ENCODE measurements at regions not wholly inside any gene's neighbourhood (a gene's known extent, or its start where the extent isn't known, plus 50 kb on each side); places are given as distances from the start of the nearest gene placed in this dataset.

GRCh38 chr2:215803150-215803549 is 210.2 kb downstream of the MREG start:
- Histone ChIP-seq H3K4me3 (ENCODE audit: low read length) (no peak overlapping the region), H3K36me3 (ENCODE audit: control insufficient read depth, insufficient read depth, low read length) (no peaks in the 10 kb centered on the region), H3K27me3 (ENCODE audit: control insufficient read depth, insufficient read depth, low read length) (no peaks in the 10 kb centered on the region), H3K9me3 (replicated peaks; ENCODE audit: control insufficient read depth, low read depth, low read length) (no peaks in the 10 kb centered on the region), H3K4me1 (ENCODE audit: control insufficient read depth, insufficient read depth, low read length) (no peaks in the 10 kb centered on the region), H3K27ac (ENCODE audit: low read length) (no peak overlapping the region)
- DNase-seq: no peak

DNA sequence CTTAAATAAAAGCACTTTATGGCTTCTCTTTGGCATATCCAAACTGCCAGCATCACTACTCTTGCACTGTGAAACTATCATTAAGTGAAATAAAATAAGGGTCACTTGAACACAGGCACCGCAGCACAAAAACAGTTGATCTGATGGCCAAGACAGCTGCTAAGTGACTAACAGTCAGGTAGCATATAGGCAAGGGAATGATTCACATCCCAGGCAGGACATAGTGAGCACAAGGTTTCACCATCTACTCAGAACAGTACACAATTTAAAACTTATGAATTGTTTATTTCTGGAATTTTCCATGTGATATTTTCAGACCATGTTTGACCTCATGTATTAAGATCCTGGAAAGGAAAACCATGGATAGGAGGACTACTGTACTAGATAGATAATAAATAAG is 214.2 kb downstream of the MREG start:
- DNase-seq: no peak
- H3K36me3 ChIP-seq (ENCODE audit: control insufficient read depth, insufficient read depth, low read length): no peaks in the 10 kb centered on the region
- WGBS (ENCODE audit: insufficient coverage): no CpG with 5 or more reads among the region's 1 CpG

DNA sequence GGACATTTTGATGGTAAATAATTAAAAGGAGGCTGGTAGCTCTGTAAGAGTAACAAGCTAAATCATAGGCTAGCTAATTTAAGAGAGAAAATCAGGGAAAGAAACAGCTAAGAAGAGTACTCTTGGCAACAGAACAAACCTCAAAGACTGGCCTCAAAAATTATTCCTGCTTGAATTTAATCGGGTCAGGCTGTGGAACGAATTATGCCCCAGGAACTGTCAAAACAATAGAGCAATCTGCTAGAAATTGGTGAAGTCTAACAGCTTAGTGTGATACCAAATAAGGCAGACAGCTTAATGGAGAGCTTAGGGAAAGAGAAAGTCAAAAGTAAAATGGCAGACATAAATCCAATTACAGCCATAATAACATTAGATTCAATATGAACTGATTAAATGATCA is 215.7 kb downstream of the MREG start:
- Histone ChIP-seq H3K27ac (ENCODE audit: low read length) (no peak overlapping the region), H3K4me1 (ENCODE audit: control insufficient read depth, insufficient read depth, low read length) (peaks cover 11% of the 10 kb centered on the region), H3K36me3 (ENCODE audit: control insufficient read depth, insufficient read depth, low read length) (no peaks in the 10 kb centered on the region), H3K27me3 (ENCODE audit: control insufficient read depth, insufficient read depth, low read length) (no peaks in the 10 kb centered on the region), H3K9me3 (replicated peaks; ENCODE audit: control insufficient read depth, low read depth, low read length) (no peaks in the 10 kb centered on the region), H3K4me3 (ENCODE audit: low read length) (no peak overlapping the region)
- 83% methylated on average over 2 of the region's 2 CpGs for WGBS (ENCODE audit: insufficient coverage)
- DNase-seq: no peak

More for the DNA sequence above, 214.2 kb downstream of the MREG start:
- H3K4me1 ChIP-seq (ENCODE audit: control insufficient read depth, insufficient read depth, low read length): peaks cover 11% of the 10 kb centered on the region
- H3K4me3 ChIP-seq (ENCODE audit: low read length): no peak overlapping the region
- no peak overlapping the region for H3K27ac ChIP-seq (ENCODE audit: low read length)
- H3K9me3 ChIP-seq (replicated peaks; ENCODE audit: control insufficient read depth, low read depth, low read length): no peaks in the 10 kb centered on the region
- no peaks in the 10 kb centered on the region for H3K27me3 ChIP-seq (ENCODE audit: control insufficient read depth, insufficient read depth, low read length)

- Histone ChIP-seq H3K4me1 (ENCODE audit: control insufficient read depth, insufficient read depth, low read length) (peaks cover 13% of the 10 kb centered on the region), H3K27me3 (ENCODE audit: control insufficient read depth, insufficient read depth, low read length) (no peaks in the 10 kb centered on the region), H3K27ac (ENCODE audit: low read length) (peak overlapping the region; percentile 62), H3K36me3 (ENCODE audit: control insufficient read depth, insufficient read depth, low read length) (no peaks in the 10 kb centered on the region), H3K4me3 (ENCODE audit: low read length) (no peak overlapping the region), H3K9me3 (replicated peaks; ENCODE audit: control insufficient read depth, low read depth, low read length) (no peaks in the 10 kb centered on the region)
- 6% methylated on average over 2 of the region's 4 CpGs for WGBS (ENCODE audit: insufficient coverage)
- DNase-seq: peak; percentile 61
These were observed 217.1 kb downstream of the MREG start for GRCh38 chr2:215796140-215796855.

DNA sequence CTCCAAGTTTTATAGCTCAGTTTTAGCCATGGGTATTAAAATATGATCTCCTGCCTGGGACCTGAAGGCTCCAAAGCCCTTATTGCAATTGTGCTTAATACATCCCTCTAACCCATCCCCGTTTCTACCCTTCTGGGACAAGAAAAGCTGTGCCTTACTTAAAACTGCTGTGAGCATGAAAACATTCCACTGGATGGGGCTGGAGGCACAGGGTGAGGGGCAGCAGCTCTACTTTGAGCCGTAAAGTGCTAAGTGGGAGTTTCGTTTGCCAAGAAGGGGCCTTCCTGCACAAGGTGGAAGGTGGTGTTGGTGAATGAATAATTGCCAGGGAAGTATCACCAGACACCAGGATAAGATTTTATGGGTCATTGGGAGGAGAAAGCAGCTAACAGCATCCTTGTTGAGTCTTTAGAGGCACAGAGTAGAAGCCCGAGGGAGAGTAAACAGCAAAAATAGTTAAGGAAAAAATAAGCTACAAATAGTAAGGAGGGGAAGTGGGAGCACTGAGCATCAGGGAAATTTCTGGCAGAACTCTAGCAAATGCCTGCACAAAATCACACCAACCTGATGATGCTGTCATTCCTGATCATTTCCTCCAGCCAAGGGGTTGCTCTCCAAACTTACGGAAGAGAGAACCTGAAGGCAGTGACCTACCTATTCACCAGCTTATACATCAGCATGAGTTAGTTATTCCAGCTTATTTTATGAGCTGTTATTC is 218.4 kb downstream of the MREG start:
- WGBS (ENCODE audit: insufficient coverage): 46% methylated on average over 2 of the region's 5 CpGs
- peak; percentile 49 for DNase-seq

DNA sequence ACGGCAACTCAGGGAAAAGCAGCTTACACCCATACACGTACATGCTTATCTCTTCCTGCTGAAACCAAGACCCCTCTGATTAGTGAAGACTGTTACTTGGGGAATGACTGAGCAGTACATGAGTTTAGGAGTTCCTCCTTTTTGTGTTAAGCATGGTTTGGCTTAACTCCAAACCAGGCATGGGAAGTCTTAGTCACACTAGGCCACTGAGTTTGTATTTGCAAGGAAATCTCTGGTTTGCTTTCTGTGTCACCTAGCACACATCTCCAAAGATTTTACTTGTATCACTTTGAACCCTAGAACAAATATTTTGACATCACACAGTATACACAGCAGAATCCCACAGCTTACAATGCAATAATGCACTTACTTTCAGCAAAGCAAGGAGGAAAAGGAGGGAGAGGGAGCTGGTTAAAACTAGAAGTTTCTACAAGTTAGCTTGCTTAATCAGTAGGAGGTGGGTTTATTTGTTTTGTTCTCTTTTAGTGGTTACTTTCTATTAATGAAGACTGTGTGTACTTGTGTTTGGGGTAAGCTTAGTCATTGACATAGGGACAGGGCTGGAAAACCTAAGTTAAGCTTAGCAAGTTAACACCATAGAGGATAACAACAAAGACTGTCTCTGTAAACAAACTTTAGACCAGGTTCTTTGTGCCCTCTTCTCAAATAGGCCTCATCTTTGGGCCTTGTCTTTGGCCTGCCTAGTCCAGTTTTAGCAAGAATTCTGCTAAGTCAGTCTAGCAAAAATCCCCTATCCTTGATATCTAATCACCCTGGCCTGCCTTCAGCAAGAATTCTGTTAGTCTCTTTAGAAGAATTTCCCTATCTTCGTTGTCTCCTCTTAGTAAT is 219.4 kb downstream of the MREG start:
- H3K36me3 ChIP-seq (ENCODE audit: control insufficient read depth, insufficient read depth, low read length): no peaks in the 10 kb centered on the region
- 50% methylated on average over 1 of the region's 3 CpGs for WGBS (ENCODE audit: insufficient coverage)
- peaks cover 13% of the 10 kb centered on the region for H3K4me1 ChIP-seq (ENCODE audit: control insufficient read depth, insufficient read depth, low read length)
- peak; percentile 83 for DNase-seq
- no peak overlapping the region for H3K4me3 ChIP-seq (ENCODE audit: low read length)
- no peak overlapping the region for H3K27ac ChIP-seq (ENCODE audit: low read length)
- no peaks in the 10 kb centered on the region for H3K27me3 ChIP-seq (ENCODE audit: control insufficient read depth, insufficient read depth, low read length)
- no peaks in the 10 kb centered on the region for H3K9me3 ChIP-seq (replicated peaks; ENCODE audit: control insufficient read depth, low read depth, low read length)

More for the DNA sequence above, 218.4 kb downstream of the MREG start:
- Histone ChIP-seq H3K4me3 (ENCODE audit: low read length) (no peak overlapping the region), H3K9me3 (replicated peaks; ENCODE audit: control insufficient read depth, low read depth, low read length) (no peaks in the 10 kb centered on the region), H3K27ac (ENCODE audit: low read length) (no peak overlapping the region), H3K36me3 (ENCODE audit: control insufficient read depth, insufficient read depth, low read length) (no peaks in the 10 kb centered on the region), H3K4me1 (ENCODE audit: control insufficient read depth, insufficient read depth, low read length) (peaks cover 13% of the 10 kb centered on the region), H3K27me3 (ENCODE audit: control insufficient read depth, insufficient read depth, low read length) (no peaks in the 10 kb centered on the region)

DNA sequence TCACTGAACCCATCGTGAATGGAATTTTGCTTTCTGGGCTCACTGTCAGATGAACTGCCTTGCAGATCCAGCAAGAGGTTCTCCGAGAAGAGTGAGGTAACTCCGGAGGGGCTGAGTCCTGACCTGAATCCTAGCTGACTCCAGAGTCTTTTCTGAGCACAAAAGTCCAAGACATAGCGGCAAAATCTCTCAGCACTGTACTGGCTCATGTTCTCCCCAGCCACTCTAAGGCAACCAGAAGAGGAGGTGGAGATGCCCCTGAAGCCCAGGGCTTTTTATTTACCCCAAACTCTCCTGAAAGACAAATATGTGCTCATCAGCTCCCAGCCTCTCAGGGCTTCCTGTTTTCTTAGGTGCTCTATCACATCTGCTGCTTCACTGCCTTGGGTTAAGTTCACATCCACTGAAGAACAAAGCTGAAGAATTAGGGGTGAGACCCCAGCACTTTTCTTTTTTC is 221.8 kb downstream of the MREG start:
- no peak for DNase-seq
- WGBS (ENCODE audit: insufficient coverage): 76% methylated on average over 3 of the region's 4 CpGs
- Histone ChIP-seq H3K9me3 (replicated peaks; ENCODE audit: control insufficient read depth, low read depth, low read length) (no peaks in the 10 kb centered on the region), H3K36me3 (ENCODE audit: control insufficient read depth, insufficient read depth, low read length) (no peaks in the 10 kb centered on the region), H3K4me3 (ENCODE audit: low read length) (no peak overlapping the region), H3K4me1 (ENCODE audit: control insufficient read depth, insufficient read depth, low read length) (peaks cover 13% of the 10 kb centered on the region), H3K27ac (ENCODE audit: low read length) (no peak overlapping the region), H3K27me3 (ENCODE audit: control insufficient read depth, insufficient read depth, low read length) (no peaks in the 10 kb centered on the region)

DNA sequence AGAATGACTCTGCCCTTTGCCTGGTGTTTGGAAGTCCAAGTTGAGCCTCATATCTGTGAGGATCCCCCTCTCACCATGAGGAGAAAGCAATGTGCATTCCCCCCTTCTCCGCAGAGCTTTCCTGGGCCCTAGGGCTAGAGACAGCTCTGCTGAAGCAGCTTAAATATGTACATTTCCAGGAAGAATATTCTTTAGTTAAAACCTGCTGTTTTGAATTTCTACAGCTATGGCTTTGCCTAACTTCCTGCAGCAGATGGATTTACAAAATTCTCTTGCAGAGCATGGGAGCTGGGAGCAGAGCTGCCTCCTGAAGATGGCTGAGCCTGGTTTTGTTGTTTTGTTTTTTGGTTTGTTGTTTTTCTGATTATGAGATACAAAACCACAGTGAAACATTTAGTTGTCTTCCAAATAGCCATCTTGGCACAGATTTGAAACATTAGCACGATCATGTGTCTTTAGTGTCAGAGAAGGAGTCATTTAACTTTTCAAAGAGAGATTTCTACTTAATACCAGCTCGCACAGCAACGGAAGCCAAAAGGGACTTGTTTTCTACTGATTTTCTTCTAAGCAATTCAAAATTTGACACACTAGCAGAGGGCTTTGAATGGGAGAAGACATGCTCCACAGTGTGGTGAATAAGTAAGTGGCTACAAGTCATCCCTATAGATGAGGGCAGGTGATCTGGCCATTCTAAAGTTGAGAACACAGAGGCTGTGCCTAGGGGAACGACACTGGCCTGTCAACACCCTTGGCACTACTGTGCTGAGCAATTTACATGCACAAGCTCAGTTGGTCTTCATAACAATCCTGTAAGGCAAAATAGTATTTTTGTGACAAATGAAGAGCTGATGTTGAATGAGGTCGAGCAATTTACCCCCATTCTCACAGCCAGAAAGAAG is 222.6 kb downstream of the MREG start:
- H3K9me3 ChIP-seq (replicated peaks; ENCODE audit: control insufficient read depth, low read depth, low read length): no peaks in the 10 kb centered on the region
- peak overlapping the region; percentile 23 for H3K27ac ChIP-seq (ENCODE audit: low read length)
- no peak overlapping the region for H3K4me3 ChIP-seq (ENCODE audit: low read length)
- peak; percentile 55 for DNase-seq
- no peaks in the 10 kb centered on the region for H3K36me3 ChIP-seq (ENCODE audit: control insufficient read depth, insufficient read depth, low read length)
- H3K27me3 ChIP-seq (ENCODE audit: control insufficient read depth, insufficient read depth, low read length): no peaks in the 10 kb centered on the region
- H3K4me1 ChIP-seq (ENCODE audit: control insufficient read depth, insufficient read depth, low read length): peaks cover 11% of the 10 kb centered on the region
- WGBS (ENCODE audit: insufficient coverage): no CpG with 5 or more reads among the region's 6 CpGs

GRCh38 chr2:215787565-215788178 is 225.7 kb downstream of the MREG start:
- WGBS (ENCODE audit: insufficient coverage): 93% methylated on average over 3 of the region's 7 CpGs

More at GRCh38 chr2:215787565-215788178, 225.7 kb downstream of the MREG start:
- H3K36me3 ChIP-seq (ENCODE audit: control insufficient read depth, insufficient read depth, low read length): no peaks in the 10 kb centered on the region
- H3K27ac ChIP-seq (ENCODE audit: low read length): no peak overlapping the region
- DNase-seq: no peak
- H3K4me3 ChIP-seq (ENCODE audit: low read length): no peak overlapping the region
- no peaks in the 10 kb centered on the region for H3K27me3 ChIP-seq (ENCODE audit: control insufficient read depth, insufficient read depth, low read length)
- peaks cover 10% of the 10 kb centered on the region for H3K4me1 ChIP-seq (ENCODE audit: control insufficient read depth, insufficient read depth, low read length)
- H3K9me3 ChIP-seq (replicated peaks; ENCODE audit: control insufficient read depth, low read depth, low read length): peaks cover 3% of the 10 kb centered on the region

All from muscle of leg (tissue), 3 donors.